AG10803 (cell line): ENCODE measurements at regions not wholly inside any gene's neighbourhood (a gene's known extent, or its start where the extent isn't known, plus 50 kb on each side); places are given as distances from the start of the nearest gene placed in this dataset.
A peak's percentile ranks its signal among the peaks of the same experiment; 100 is the strongest.

ENCODE experiments used
- DNase-seq: peaks from one replicate; pipeline ENCODE4 v3.0.0; 2010; ENCODE audit warnings: low read depth
- H3K4me3 ChIP-seq: 2 replicates; pipeline ENCODE4 v1.5.1; 2011; ENCODE audit warnings: mild to moderate bottlenecking, low read length, control low read depth
- TF ChIP-seq, protein P1 (sequence below): conservative IDR thresholded peaks from 2 replicates; pipeline ENCODE4 v1.5.1; 2011; ENCODE audit warnings: mild to moderate bottlenecking, low read length, control low read depth, inconsistent platforms

DNA sequence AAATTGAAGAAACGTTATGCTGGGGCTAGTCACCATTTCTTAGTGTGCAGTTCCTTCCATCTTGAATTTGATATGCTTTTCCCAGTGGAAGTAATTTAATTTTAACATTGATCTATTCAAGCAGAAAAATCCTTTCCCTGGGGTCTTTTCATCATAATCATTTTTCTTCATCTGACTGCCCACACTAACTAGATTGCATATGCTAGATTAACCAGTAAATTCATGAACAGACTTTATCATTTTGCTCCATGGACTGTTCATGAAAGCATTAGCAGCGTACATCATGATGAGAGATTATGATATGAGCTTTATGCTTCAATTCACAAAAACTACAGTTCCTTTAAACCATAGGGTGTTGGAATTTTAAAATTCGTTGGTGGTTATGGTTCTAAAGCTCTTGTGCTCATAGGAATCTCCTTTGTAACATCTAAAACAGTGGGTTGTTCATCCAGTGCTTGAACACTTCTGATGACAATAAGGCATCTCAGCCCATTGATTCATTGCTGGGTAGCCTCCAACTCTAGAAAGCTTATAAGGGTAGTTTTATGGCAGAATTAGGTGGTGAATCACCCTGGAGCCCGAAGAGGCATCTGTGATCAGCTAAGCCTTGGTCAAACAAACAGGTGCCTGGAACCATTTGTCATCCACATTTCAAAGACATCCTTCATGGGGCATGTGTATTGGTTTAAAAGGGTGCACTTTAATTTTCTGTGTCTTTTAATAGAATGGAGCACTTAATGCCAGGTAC is 77.2 kb upstream of the NDUFV2 start:
- no peak overlapping the region for H3K4me3 ChIP-seq
- TF ChIP-seq, protein P1, sequence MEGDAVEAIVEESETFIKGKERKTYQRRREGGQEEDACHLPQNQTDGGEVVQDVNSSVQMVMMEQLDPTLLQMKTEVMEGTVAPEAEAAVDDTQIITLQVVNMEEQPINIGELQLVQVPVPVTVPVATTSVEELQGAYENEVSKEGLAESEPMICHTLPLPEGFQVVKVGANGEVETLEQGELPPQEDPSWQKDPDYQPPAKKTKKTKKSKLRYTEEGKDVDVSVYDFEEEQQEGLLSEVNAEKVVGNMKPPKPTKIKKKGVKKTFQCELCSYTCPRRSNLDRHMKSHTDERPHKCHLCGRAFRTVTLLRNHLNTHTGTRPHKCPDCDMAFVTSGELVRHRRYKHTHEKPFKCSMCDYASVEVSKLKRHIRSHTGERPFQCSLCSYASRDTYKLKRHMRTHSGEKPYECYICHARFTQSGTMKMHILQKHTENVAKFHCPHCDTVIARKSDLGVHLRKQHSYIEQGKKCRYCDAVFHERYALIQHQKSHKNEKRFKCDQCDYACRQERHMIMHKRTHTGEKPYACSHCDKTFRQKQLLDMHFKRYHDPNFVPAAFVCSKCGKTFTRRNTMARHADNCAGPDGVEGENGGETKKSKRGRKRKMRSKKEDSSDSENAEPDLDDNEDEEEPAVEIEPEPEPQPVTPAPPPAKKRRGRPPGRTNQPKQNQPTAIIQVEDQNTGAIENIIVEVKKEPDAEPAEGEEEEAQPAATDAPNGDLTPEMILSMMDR = no peak
- peak; percentile 69 for DNase-seq

DNA sequence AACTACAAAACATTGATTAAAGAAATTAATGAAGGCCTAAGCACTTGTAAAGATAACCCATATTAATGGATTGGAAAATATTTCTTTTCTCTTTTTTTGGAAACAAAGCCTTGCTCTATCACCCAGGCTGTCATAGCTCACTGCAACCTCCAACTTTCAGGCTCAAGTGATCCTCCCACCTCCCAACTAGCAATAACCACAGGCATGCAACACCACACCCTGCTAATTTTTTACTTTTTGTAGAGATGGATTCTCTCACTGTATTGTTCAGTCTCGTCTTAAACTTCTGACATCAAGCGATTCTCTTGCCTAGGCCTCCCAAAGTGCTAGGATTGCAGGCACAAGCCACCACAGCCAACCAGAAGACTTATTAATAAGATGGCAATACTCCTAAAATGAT is 73.4 kb upstream of the NDUFV2 start:
- no peak overlapping the region for H3K4me3 ChIP-seq
- DNase-seq = peak; percentile 51
- TF ChIP-seq, protein P1 = no peak

DNA sequence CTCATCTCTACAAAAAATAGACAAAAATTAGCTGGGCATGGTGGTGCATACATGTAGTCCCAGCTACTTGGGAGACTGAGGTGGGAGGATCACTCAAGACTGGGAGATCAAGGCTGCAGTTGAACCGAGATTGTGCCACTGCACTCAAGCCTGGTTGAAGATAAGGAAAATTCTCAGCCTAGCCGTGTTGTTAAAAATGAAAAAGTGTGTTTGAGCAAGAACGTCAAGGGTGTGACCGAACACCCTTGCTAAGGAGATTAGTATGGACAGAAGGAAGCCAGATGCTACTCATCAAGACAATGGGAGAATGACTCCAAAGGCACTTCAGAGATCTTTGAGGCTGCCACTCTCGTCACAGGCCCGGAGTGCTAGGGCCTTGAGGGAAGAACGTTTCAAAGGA is 70.0 kb upstream of the NDUFV2 start:
- DNase-seq = no peak
- TF ChIP-seq, protein P1 = no peak
- H3K4me3 ChIP-seq = no peak overlapping the region

DNA sequence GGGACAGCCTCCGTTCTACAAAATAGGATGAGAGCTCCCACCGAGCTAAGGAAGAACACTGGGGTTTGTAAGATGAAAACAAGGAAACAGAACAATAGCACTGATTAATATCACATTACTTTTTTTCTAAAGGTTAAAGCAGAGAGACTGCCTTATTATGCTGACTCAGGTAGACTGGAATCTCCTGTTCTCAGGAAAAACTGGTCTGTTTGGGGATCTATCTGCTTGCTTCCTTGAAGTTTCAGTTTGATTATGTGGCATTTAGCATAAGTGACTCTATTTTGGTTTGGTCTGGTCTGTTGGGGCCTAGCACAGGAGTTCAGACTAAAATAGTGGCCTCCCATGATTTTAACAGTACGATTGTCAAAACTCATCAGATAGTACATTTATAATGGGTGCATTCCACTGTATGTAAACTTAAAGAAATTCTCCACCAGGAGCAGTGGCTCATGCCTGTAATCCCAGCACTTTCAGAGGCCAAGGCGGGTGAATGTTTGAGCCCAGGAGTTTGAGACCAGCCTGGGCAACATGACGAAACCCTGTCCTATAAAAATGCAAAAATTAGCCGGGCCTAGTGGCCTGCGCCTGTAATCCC is 64.1 kb upstream of the NDUFV2 start:
- peak; percentile 10 for DNase-seq
- TF ChIP-seq, protein P1 = no peak

DNA sequence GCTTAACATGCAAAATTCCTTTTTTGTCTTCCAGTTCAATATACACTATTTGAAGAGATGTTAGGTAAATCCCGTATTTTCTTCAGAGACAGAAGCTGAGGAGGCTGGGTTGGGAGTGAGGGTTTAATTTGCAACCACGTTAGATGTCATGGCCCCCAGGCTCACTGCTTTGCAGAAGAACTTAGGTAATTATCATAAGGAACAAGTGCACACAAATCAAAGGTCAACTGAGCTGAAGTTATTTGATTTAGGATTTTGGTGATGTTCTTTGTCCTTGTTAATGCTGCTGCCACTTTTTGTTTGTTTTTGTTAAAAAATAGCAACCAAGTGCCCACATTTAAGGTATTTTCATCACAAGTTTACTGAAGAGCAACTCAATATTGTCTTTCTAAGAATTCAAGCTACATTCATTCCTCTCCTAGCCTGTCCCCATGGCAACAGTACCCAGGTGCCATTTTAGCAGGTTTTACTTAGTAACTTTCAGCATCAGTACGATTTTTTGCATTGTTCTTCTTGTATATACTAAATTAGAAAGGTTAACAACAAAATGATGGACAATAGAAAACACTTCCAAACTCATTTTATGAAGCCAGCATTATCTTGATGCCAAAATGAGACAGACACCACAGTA is 62.9 kb upstream of the NDUFV2 start:
- TF ChIP-seq, protein P1 = no peak
- H3K4me3 ChIP-seq = no peak overlapping the region
- no peak for DNase-seq

More for the DNA sequence above, 64.1 kb upstream of the NDUFV2 start:
- H3K4me3 ChIP-seq = no peak overlapping the region

DNA sequence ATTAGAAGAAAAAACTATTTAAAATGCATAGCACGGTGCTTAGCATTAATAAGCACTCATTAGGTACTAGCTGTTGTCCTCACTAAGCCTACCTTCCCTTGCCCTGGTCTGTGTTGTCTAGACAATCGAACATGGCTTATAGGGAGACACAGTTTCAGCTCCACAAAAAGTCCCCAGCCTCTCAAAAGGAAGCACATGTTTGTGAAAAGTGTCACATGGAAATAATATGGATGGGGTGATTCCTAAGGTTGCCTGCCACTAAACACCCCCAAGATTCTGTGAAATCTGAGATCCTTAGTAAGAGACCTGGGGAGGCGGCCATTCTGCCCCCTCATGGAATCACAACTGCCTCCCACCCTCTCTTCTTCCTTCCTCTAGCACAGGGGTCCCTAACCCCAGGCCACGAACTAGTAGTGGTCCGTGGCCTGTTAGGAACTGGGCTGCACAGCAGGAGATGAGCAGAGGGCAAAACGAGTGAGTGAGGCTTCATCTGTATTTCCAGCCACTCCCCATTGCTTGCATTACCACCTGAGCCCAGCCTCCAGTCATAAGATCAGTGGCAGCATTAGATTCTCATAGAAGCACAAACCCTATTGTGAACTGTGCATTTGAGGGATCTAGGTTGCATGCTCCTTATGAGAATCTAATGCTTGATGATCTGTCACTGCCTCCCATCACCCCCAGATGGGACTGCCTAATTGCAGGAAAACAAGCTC is 59.6 kb upstream of the NDUFV2 start:
- no peak for DNase-seq
- TF ChIP-seq, protein P1 = no peak
- no peak overlapping the region for H3K4me3 ChIP-seq
